Brain microvascular endothelial cell (primary cell): ENCODE measurements at regions not wholly inside any gene's neighbourhood (a gene's known extent, or its start where the extent isn't known, plus 50 kb on each side); places are given as distances from the start of the nearest gene placed in this dataset.

ENCODE experiments used
- DNase-seq: peaks from one replicate; pipeline ENCODE4 v3.0.0-alpha.2; 2020
- H3K27ac ChIP-seq: fragments of 250-450 bp; sonication (Bioruptor Pico); 2 replicates; pipeline ENCODE4 v1.5.1; 2020; ENCODE audit warnings: mild to moderate bottlenecking, moderate library complexity
- H3K27me3 ChIP-seq: fragments of 250-450 bp; sonication (Bioruptor Pico); replicated peaks from 2 replicates; pipeline ENCODE4 v1.5.1; 2020; ENCODE audit warnings: mild to moderate bottlenecking
- H3K36me3 ChIP-seq: fragments of 250-450 bp; sonication (Bioruptor Pico); replicated peaks from 2 replicates; pipeline ENCODE4 v1.5.1; 2020; ENCODE audit warnings: mild to moderate bottlenecking
- H3K4me3 ChIP-seq: 2 replicates; pipeline ENCODE4 v1.5.1; 2011; ENCODE audit warnings: low read depth, mild to moderate bottlenecking, control low read depth, low read length, moderate library complexity
- CTCF ChIP-seq: IDR thresholded peaks from 2 replicates; pipeline ENCODE4 v1.5.1; 2011; ENCODE audit warnings: low read depth, mild to moderate bottlenecking, moderate library complexity, low read length, control low read depth, inconsistent platforms; ENCODE audit errors: missing control alignments
- in situ Hi-C: cut with HindIII; loops from 2 replicates; pipeline ENCODE4 v1.10.0; 2017; ENCODE audit warnings: low sequenced_read_pairs, low pct_ligation_motif_present

GRCh38 chr22:48342016-48342415 is 1485.7 kb downstream of the BRD1 start:
- Histone ChIP-seq H3K27me3 (no peaks in the 10 kb centered on the region), H3K36me3 (no peaks in the 10 kb centered on the region), H3K4me3 (no peak overlapping the region), H3K27ac (no peak overlapping the region)
- no peak for DNase-seq
- no peak for TF ChIP-seq CTCF
- in situ Hi-C loops = no loop called here

GRCh38 chr22:48340727-48341709 is 1486.7 kb downstream of the BRD1 start:
- Histone ChIP-seq H3K4me3 (no peak overlapping the region), H3K27ac (no peak overlapping the region), H3K27me3 (no peaks in the 10 kb centered on the region), H3K36me3 (no peaks in the 10 kb centered on the region)
- in situ Hi-C loops = no loop called here
- DNase-seq = no peak
- no peak for TF ChIP-seq CTCF

DNA sequence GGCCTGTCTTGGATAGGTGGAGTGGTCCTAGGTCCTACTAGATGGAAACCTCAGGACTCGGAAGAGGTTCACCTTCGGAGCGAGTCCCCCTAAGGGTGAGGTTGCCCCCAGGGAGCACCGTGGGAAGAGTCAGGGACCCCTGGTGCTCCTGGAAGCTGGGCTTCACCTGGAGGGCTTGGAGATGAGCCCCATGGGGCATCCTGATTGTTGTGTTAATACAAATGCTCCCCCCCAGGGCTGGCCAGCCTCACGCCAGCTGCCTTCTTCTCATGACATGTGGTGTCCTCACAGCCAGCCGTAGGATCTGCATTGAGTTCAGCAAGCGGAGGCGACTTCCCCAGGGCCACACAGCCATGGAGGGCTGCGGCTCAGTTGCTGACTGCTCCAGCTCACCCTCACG is 1487.5 kb downstream of the BRD1 start:
- in situ Hi-C loops = no loop called here
- no peak overlapping the region for H3K4me3 ChIP-seq
- no peaks in the 10 kb centered on the region for H3K36me3 ChIP-seq
- no peak overlapping the region for H3K27ac ChIP-seq
- TF ChIP-seq CTCF = no peak
- DNase-seq = no peak
- H3K27me3 ChIP-seq = no peaks in the 10 kb centered on the region

DNA sequence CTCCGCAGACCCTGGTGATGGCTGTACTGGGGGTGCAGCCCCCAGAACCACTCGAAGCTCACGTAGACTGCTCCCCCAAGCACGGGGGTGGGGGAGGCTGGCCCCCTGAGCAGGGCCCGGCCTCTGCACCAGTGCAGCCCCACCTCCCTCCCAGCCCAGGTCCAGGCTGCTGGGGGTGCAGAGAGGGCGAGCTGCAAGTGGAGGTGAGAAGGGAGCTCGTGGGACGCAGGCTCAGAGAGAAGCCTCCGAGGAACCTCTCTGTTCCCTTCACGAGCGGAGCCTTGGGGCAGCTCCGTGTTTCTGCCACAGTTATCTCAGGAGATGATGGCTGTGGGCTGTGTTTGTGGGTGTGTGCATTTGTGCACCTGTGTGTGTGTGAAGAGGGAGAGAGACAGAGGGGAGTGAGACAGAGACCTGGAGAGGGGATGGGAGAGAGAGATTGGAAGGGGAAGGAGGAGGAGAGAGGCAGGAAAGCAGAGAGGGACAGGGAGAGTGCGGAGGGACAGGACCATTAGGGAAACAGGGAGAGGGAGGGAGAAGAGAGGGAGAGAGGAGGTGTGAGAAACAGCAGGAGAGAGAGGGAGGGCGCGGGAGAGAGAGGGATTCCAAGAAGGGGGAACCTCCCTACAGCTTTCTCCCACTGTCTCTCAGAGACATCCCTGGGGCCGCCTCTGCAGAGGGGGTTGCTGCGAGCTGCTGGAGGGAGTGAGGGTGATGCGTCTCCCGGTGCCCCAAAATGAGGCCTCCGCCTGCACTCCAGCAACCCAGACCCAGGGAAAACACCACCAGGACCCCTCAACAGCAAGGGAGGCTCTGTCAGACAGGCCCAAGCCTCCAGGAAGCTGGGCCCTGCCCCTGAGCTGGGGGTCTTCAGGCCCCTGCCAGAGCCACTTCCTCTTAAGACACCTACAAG is 1488.6 kb downstream of the BRD1 start:
- no peak for TF ChIP-seq CTCF

DNA sequence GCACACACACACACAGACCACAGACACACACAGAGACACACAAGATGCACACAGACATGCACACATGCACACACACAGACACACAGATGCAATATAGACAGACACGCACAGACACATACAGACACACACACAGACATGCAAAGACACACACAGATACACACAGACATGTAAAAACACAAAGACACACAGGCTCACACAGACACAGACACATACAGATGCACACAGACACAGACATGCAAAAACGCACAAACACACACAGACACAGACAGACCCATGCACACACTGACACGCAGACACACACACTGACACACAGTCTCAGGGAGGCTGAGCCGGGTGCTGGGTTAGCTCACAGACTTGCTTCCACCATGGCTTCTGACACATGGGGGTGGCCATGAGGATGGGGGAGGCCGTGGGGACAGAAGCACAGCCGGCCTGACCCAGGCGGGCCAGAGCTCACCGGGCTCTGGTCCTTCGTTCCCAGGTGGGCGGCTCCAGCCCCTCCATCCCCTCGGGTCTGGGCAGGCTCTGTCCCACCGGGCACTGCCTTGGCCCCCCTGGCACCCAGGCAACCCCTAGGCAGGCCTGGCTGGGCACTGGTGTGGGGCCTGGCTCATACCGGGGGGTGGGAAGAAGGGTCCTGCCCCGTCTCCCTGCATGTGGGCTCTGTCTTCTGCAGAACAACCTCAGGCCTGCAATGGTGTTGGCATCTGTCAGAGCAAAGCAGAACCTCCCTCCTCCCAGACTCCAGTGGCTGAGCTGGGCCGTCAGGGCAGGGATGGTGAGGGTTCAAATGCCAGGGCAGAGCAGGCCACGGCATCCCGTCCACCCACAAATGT is 1489.5 kb downstream of the BRD1 start:
- DNase-seq = no peak
- no peaks in the 10 kb centered on the region for H3K36me3 ChIP-seq
- H3K4me3 ChIP-seq = no peak overlapping the region
- no peaks in the 10 kb centered on the region for H3K27me3 ChIP-seq
- no peak for TF ChIP-seq CTCF
- in situ Hi-C loops = no loop called here
- no peak overlapping the region for H3K27ac ChIP-seq

More for the DNA sequence above, 1488.6 kb downstream of the BRD1 start:
- Histone ChIP-seq H3K4me3 (no peak overlapping the region), H3K27me3 (no peaks in the 10 kb centered on the region), H3K36me3 (no peaks in the 10 kb centered on the region), H3K27ac (no peak overlapping the region)
- DNase-seq = no peak
- in situ Hi-C loops = no loop called here
